ENCODE measurements at regions not wholly inside any gene's neighbourhood (a gene's known extent, or its start where the extent isn't known, plus 50 kb on each side); places are given as distances from the start of the nearest gene placed in this dataset.

DNA sequence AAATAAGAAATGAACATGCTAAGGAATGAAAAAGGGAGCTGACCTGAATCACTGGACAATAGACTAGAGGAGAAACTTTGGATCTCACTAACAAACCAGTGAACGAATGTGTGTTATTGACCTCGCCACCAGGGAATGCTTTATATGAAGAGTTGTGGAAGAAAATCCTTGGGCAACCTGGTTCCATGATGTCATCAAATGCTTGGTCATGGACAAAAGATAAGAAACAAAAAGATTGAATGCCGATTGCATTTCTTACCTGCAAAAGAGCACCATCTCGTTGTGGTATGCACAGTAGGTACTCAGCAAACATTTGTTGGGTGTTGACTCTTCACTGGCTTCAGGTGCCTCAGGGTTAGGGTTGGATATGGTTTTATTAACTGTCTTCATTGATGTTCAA lies 165.2 kb upstream of the TSHZ2 start:
- intact Hi-C loops (cut with DNase I; ENCODE audit: low total_unique reads), result no loop called here
- TF ChIP-seq, protein P1, sequence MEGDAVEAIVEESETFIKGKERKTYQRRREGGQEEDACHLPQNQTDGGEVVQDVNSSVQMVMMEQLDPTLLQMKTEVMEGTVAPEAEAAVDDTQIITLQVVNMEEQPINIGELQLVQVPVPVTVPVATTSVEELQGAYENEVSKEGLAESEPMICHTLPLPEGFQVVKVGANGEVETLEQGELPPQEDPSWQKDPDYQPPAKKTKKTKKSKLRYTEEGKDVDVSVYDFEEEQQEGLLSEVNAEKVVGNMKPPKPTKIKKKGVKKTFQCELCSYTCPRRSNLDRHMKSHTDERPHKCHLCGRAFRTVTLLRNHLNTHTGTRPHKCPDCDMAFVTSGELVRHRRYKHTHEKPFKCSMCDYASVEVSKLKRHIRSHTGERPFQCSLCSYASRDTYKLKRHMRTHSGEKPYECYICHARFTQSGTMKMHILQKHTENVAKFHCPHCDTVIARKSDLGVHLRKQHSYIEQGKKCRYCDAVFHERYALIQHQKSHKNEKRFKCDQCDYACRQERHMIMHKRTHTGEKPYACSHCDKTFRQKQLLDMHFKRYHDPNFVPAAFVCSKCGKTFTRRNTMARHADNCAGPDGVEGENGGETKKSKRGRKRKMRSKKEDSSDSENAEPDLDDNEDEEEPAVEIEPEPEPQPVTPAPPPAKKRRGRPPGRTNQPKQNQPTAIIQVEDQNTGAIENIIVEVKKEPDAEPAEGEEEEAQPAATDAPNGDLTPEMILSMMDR (IDR thresholded peaks at IDR 0.05), result no peak
- TF ChIP-seq EP300 (IDR thresholded peaks at IDR 0.05), result no peak
- no peak for TF ChIP-seq POLR2AphosphoS5 (IDR thresholded peaks at IDR 0.05)
- TF ChIP-seq POLR2A (IDR thresholded peaks at IDR 0.05), result no peak
- no peak overlapping the region for H3K4me3 ChIP-seq
- no peaks in the 10 kb centered on the region for H3K9me3 ChIP-seq
- no peak for DNase-seq
- peaks cover 0 to 20% (median 6%) of the 10 kb centered on the region in 4 donors for H3K4me1 ChIP-seq
- no peaks in the 10 kb centered on the region for H3K27me3 ChIP-seq
- 65 to 73% (median 72%) methylated on average over 4 of the region's 4 CpGs for WGBS, 5 donors
- H3K36me3 ChIP-seq, result no peaks in the 10 kb centered on the region
- H3K27ac ChIP-seq, result no peak overlapping the region

DNA sequence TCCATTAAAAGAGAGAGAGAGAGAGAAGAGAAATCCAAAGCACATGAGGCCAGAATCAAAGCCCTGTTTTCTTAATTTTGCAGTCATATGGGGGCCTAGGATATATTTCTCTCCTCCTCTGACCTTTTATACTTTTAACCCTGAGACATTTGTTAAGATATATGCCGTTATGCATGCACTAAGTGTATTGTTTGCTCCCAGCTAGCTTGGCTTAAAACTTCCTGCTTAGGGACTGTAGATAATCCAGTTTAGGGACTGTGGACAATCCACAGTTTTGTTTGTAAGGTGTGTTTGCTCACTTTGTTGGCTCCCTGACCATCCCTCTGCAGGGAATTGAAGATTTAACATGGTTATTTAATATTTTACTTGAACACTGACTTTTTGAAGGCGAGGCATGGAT lies 166.3 kb upstream of the TSHZ2 start:
- Histone ChIP-seq H3K27ac (no peak overlapping the region), H3K9me3 (no peaks in the 10 kb centered on the region), H3K4me3 (no peak overlapping the region), H3K4me1 (peaks cover 0 to 26% (median 17%) of the 10 kb centered on the region in 4 donors), H3K36me3 (no peaks in the 10 kb centered on the region), H3K27me3 (no peaks in the 10 kb centered on the region)
- peak in 1 of 2 donors; percentile 53 for DNase-seq
- WGBS, 5 donors, result 21 to 38% (median 25%) methylated on average over 2 of the region's 2 CpGs
- TF ChIP-seq POLR2A (IDR thresholded peaks at IDR 0.05) (no peak), POLR2AphosphoS5 (IDR thresholded peaks at IDR 0.05) (no peak), EP300 (IDR thresholded peaks at IDR 0.05) (no peak)
- TF ChIP-seq, protein P1 (IDR thresholded peaks at IDR 0.05), result no peak
- intact Hi-C loops (cut with DNase I; ENCODE audit: low total_unique reads), result no loop called here

- Histone ChIP-seq H3K9me3 (no peaks in the 10 kb centered on the region), H3K27ac (no peak overlapping the region), H3K27me3 (no peaks in the 10 kb centered on the region), H3K4me3 (no peak overlapping the region), H3K36me3 (no peaks in the 10 kb centered on the region), H3K4me1 (peaks cover 0 to 26% (median 17%) of the 10 kb centered on the region in 4 donors)
- TF ChIP-seq POLR2AphosphoS5 (IDR thresholded peaks at IDR 0.05) (no peak), EP300 (IDR thresholded peaks at IDR 0.05) (no peak), POLR2A (IDR thresholded peaks at IDR 0.05) (no peak)
- TF ChIP-seq, protein P1 (IDR thresholded peaks at IDR 0.05), result no peak
- 33 to 55% (median 47%) methylated on average over 4 of the region's 4 CpGs for WGBS, 5 donors
- intact Hi-C loops (cut with DNase I; ENCODE audit: low total_unique reads), result no loop called here
- DNase-seq, result no peak
These were observed 166.9 kb upstream of the TSHZ2 start for GRCh38 chr20:52805296-52805571.

DNA sequence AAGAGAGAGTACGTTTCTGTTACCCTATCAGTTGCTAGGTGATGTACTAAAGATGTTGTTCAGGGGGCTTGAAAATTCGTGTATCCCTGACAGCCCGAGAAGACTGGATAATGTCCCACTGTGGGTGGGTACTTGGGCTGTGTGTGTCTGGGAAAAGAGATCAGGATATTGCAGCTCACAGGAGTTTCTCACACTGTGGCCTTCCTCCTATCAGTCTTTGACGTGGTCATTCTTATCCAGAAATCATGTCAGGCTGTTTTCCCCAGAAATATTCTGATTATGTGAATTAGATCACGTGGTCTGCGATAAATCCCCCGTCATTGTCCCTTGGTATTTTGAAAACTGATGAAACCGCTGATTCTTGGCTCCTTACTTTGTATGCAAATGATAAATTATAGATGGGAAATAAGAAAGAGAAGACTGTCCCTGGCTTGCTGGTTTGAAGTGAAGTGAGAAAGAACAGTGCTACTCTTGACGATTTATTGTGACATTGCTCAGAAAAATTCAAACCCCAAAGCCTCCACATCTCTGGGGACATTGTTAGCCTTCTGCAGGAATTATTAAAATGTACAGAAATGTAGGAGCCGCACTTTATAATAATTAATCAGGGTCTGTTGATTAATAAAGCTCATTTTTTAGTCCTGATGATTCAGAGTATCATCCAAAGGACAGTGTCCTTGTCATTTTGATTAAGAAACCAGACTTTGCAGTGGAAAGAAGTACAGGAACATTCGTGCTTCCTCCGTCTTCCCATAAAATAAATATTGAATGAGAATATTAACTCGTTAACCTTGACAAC lies 167.5 kb upstream of the TSHZ2 start:
- 50 to 65% (median 55%) methylated on average over 13 of the region's 13 CpGs for WGBS, 5 donors

More for the DNA sequence above, 167.5 kb upstream of the TSHZ2 start:
- peaks cover 0 to 26% (median 17%) of the 10 kb centered on the region in 4 donors for H3K4me1 ChIP-seq
- intact Hi-C loops (cut with DNase I; ENCODE audit: low total_unique reads), result no loop called here
- no peak for TF ChIP-seq EP300 (IDR thresholded peaks at IDR 0.05)
- TF ChIP-seq POLR2A (IDR thresholded peaks at IDR 0.05), result no peak
- no peak for TF ChIP-seq POLR2AphosphoS5 (IDR thresholded peaks at IDR 0.05)
- TF ChIP-seq, protein P1 (IDR thresholded peaks at IDR 0.05), result no peak
- DNase-seq, result peak in 1 of 2 donors; percentile 72
- no peak overlapping the region for H3K4me3 ChIP-seq
- H3K9me3 ChIP-seq, result no peaks in the 10 kb centered on the region
- no peaks in the 10 kb centered on the region for H3K36me3 ChIP-seq
- no peaks in the 10 kb centered on the region for H3K27me3 ChIP-seq
- H3K27ac ChIP-seq, result peak overlapping the region in 2 of 5 donors; percentile 2 to 52
